WI38 (cell line): ENCODE measurements at regions not wholly inside any gene's neighbourhood (a gene's known extent, or its start where the extent isn't known, plus 50 kb on each side); places are given as distances from the start of the nearest gene placed in this dataset.

Source experiments
- H3K4me3 ChIP-seq: 2 replicates; pipeline ENCODE4 v1.5.1; 2011; ENCODE audit warnings: low read depth, mild to moderate bottlenecking, control low read depth, low read length
- CTCF ChIP-seq: IDR thresholded peaks from 2 replicates; pipeline ENCODE4 v1.5.1; 2012; ENCODE audit warnings: low read depth, mild to moderate bottlenecking, control low read depth, low read length

- no peak for TF ChIP-seq CTCF
- no peak overlapping the region for H3K4me3 ChIP-seq
These were observed 415.0 kb upstream of the MAF start for GRCh38 chr16:80015566-80015965.

GRCh38 chr16:80014241-80014939, 413.9 kb upstream of the MAF start:
- H3K4me3 ChIP-seq = no peak overlapping the region
- no peak for TF ChIP-seq CTCF

- TF ChIP-seq CTCF = no peak
- no peak overlapping the region for H3K4me3 ChIP-seq
These were observed 412.0 kb upstream of the MAF start for GRCh38 chr16:80012586-80012985.

- no peak for TF ChIP-seq CTCF
- H3K4me3 ChIP-seq = no peak overlapping the region
These were observed 409.6 kb upstream of the MAF start for GRCh38 chr16:80009971-80010659.

GRCh38 chr16:80008857-80009256, 408.3 kb upstream of the MAF start:
- TF ChIP-seq CTCF = no peak
- H3K4me3 ChIP-seq = no peak overlapping the region

GRCh38 chr16:80007231-80007630, 406.7 kb upstream of the MAF start:
- TF ChIP-seq CTCF = no peak
- no peak overlapping the region for H3K4me3 ChIP-seq

- TF ChIP-seq CTCF = no peak
- H3K4me3 ChIP-seq = no peak overlapping the region
These were observed 406.0 kb upstream of the MAF start for GRCh38 chr16:80006241-80007215.
